OCI-LY3 (cell line): ENCODE measurements at regions not wholly inside any gene's neighbourhood (a gene's known extent, or its start where the extent isn't known, plus 50 kb on each side); places are given as distances from the start of the nearest gene placed in this dataset.

Source experiments
- H2AFZ ChIP-seq: fragments of 200-600, 300-600 bp; shearing (Covaris generic); 2 replicates; pipeline ENCODE4 v1.6.0; 2014; ENCODE audit warnings: antibody characterized with exemption, low read depth, low read length
- H3K27ac ChIP-seq: fragments of 200-600, 300-600 bp; sonication (generic); 2 replicates; pipeline ENCODE4 v1.5.1; 2014; ENCODE audit warnings: mild to moderate bottlenecking, low read length, moderate library complexity, mixed read lengths
- H3K27me3 ChIP-seq: fragments of 200-600, 300-600 bp; sonication (generic); 2 replicates; pipeline ENCODE4 v1.6.1; 2014; ENCODE audit warnings: low read depth, low read length, mixed read lengths
- H3K36me3 ChIP-seq: fragments of 200-600, 300-600 bp; sonication (generic); replicated peaks from 2 replicates; pipeline ENCODE3; 2014; ENCODE audit warnings: low read depth, low read length, mixed read lengths
- H3K4me1 ChIP-seq: fragments of 300-600, 200-600 bp; sonication (generic); 2 replicates; pipeline ENCODE4 v1.6.1; 2014; ENCODE audit warnings: low read length, mixed read lengths
- H3K4me2 ChIP-seq: fragments of 200-600, 300-600 bp; sonication (generic); 2 replicates; pipeline ENCODE4 v1.6.1; 2014; ENCODE audit warnings: low read length, mixed read lengths
- H3K4me3 ChIP-seq: fragments of 300-600, 200-600 bp; sonication (generic); 2 replicates; pipeline ENCODE4 v1.5.1; 2014; ENCODE audit warnings: antibody characterized with exemption, mild to moderate bottlenecking, low read length, moderate library complexity
- H3K79me2 ChIP-seq: fragments of 300-600, 200-600 bp; shearing (Covaris generic); 2 replicates; pipeline ENCODE4 v1.6.1; 2014; ENCODE audit warnings: mild to moderate bottlenecking, low read length, mixed read lengths
- H3K9ac ChIP-seq: fragments of 300-600, 200-600 bp; shearing (Covaris generic); 2 replicates; pipeline ENCODE4 v1.6.0; 2014; ENCODE audit warnings: mild to moderate bottlenecking, low read length, moderate library complexity
- H3K9me3 ChIP-seq: fragments of 200-600, 300-600 bp; shearing (Covaris generic); 2 replicates; pipeline ENCODE4 v1.6.1; 2014; ENCODE audit warnings: low read length, mixed read lengths; ENCODE audit not compliant: insufficient read depth
- H4K20me1 ChIP-seq: fragments of 200-600, 300-600 bp; sonication (generic); 2 replicates; pipeline ENCODE4 v1.6.1; 2016; ENCODE audit warnings: low read length, mixed read lengths; ENCODE audit not compliant: insufficient read depth
- EZH2phosphoT487 ChIP-seq: fragments of 200-600 bp; shearing (Covaris generic); IDR thresholded peaks from 2 replicates; pipeline ENCODE4 v1.6.1; 2018; ENCODE audit warnings: antibody characterized with exemption, mixed run types, low read depth
- TF ChIP-seq, protein P1 (sequence below): fragments of 200-600, 300-600 bp; sonication (generic); IDR thresholded peaks from 2 replicates; pipeline ENCODE4 v1.5.1; 2014; ENCODE audit warnings: antibody characterized with exemption, low read length, low read depth

DNA sequence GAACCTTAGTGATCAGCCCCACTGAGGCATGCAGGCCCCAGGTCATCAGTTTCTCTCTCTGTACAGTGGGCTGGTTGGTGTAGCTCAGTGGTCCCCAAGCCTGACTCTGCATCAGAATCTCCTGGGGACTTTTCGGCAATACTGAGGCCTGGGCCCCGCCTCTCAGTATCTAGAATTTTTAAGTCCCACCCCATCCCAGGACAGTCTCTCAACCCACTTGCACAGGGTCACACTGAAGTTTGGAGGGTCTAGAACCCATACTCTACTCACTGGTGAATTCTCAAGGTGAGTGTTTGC, 216.4 kb downstream of the MATN1 start:
- no peaks in the 10 kb centered on the region for H3K79me2 ChIP-seq
- no peaks in the 10 kb centered on the region for H4K20me1 ChIP-seq
- H2AFZ ChIP-seq = no peak overlapping the region
- H3K4me2 ChIP-seq = no peak overlapping the region
- H3K27me3 ChIP-seq = peaks cover 14% of the 10 kb centered on the region
- H3K27ac ChIP-seq = no peak overlapping the region
- TF ChIP-seq, protein P1, sequence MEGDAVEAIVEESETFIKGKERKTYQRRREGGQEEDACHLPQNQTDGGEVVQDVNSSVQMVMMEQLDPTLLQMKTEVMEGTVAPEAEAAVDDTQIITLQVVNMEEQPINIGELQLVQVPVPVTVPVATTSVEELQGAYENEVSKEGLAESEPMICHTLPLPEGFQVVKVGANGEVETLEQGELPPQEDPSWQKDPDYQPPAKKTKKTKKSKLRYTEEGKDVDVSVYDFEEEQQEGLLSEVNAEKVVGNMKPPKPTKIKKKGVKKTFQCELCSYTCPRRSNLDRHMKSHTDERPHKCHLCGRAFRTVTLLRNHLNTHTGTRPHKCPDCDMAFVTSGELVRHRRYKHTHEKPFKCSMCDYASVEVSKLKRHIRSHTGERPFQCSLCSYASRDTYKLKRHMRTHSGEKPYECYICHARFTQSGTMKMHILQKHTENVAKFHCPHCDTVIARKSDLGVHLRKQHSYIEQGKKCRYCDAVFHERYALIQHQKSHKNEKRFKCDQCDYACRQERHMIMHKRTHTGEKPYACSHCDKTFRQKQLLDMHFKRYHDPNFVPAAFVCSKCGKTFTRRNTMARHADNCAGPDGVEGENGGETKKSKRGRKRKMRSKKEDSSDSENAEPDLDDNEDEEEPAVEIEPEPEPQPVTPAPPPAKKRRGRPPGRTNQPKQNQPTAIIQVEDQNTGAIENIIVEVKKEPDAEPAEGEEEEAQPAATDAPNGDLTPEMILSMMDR = no peak
- TF ChIP-seq EZH2phosphoT487 = no peak
- no peaks in the 10 kb centered on the region for H3K36me3 ChIP-seq
- no peaks in the 10 kb centered on the region for H3K9me3 ChIP-seq
- no peak overlapping the region for H3K4me3 ChIP-seq
- H3K9ac ChIP-seq = no peak overlapping the region
- H3K4me1 ChIP-seq = no peaks in the 10 kb centered on the region

DNA sequence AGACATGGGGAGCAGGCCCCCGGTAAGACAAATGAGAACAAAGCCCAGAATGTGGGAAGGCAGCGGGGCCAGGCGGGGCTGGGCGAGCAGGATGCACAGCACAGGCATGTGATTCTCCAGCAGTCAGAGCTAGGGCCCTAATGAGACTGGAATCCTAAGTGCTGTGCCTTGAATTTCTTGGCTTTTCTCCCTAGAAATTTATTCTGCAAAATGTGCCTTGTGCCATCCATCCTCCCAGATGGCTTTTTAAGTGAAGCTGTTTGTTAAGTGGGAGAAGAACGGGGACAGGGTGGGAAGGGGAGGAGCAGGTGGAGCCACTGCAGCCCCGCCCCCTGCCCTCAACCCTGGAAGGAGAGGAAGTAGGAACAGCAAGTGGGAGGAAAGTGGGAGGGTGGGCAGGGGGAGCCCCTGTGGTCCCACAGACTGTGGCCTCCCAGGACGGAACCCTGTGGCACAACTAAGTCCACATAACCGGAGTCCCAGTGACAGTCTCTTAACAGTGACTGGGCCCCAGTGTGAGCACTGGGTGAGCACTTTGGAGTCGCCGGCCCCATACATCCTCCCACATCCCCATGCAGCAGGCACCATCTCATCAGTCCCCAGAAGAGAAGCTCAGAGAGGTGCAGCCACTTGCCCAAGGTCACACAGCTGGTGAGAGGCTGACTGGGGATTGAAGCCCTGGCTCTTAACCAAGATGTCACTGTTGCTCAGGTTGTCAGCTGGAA, 216.9 kb downstream of the MATN1 start:
- TF ChIP-seq, protein P1 = no peak
- no peak for TF ChIP-seq EZH2phosphoT487
- H3K79me2 ChIP-seq = no peaks in the 10 kb centered on the region
- no peak overlapping the region for H3K9ac ChIP-seq
- no peaks in the 10 kb centered on the region for H3K4me1 ChIP-seq
- H3K4me3 ChIP-seq = no peak overlapping the region
- H3K9me3 ChIP-seq = no peaks in the 10 kb centered on the region
- H3K27ac ChIP-seq = no peak overlapping the region
- no peak overlapping the region for H2AFZ ChIP-seq
- H3K36me3 ChIP-seq = no peaks in the 10 kb centered on the region
- H3K27me3 ChIP-seq = peaks cover 14% of the 10 kb centered on the region
- H3K4me2 ChIP-seq = no peak overlapping the region
- H4K20me1 ChIP-seq = no peaks in the 10 kb centered on the region

DNA sequence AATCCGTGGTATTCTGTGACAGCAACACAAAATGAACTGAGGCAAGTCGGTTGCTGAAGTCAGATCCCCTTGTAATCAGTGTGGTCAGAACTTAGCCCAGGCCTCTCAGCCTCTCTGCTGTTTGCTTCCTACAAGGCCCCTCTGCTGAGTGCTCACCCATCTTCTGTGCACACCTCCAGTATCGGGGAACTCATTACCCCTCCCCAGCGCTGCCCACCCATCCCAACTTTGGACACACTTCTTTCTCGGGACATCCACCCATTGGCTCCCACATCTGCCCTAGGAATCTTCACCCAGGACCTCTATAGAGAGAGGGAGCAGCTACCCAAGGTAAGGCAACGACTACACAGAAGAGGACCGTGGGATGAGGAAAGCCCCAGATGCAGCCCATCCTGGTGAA, 217.5 kb downstream of the MATN1 start:
- Histone ChIP-seq H3K27ac (no peak overlapping the region), H3K36me3 (no peaks in the 10 kb centered on the region), H3K27me3 (peaks cover 14% of the 10 kb centered on the region), H2AFZ (no peak overlapping the region), H3K4me2 (no peak overlapping the region), H3K9ac (no peak overlapping the region), H4K20me1 (no peaks in the 10 kb centered on the region), H3K4me3 (no peak overlapping the region), H3K9me3 (no peaks in the 10 kb centered on the region), H3K79me2 (no peaks in the 10 kb centered on the region), H3K4me1 (no peaks in the 10 kb centered on the region)
- TF ChIP-seq EZH2phosphoT487 = no peak
- TF ChIP-seq, protein P1 = no peak

DNA sequence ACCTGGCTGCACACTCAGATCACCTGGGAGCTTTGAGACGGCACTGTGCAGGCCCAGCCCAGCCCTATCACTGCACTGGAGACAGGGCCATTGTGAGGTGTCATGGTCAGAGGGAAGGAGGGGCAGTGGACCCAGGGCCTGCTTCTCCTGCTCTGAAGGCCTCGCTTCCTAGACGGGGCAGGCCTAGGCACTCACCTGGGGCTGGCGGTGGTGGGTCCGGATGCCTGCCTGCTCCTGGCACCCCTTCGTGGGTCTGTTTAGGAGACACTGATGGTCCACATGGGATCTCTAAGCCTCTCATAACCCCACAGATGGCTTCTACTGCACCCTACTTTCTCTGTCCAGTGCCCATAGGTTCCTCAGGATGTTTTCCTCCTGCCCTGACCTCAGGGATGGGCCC, 230.9 kb downstream of the MATN1 start:
- Histone ChIP-seq H2AFZ (no peak overlapping the region), H3K27me3 (no peaks in the 10 kb centered on the region), H3K9me3 (no peaks in the 10 kb centered on the region), H3K9ac (no peak overlapping the region), H3K4me3 (no peak overlapping the region), H3K4me2 (no peak overlapping the region), H3K4me1 (no peaks in the 10 kb centered on the region), H3K27ac (no peak overlapping the region), H3K36me3 (no peaks in the 10 kb centered on the region), H3K79me2 (no peaks in the 10 kb centered on the region), H4K20me1 (no peaks in the 10 kb centered on the region)
- TF ChIP-seq EZH2phosphoT487 = no peak
- TF ChIP-seq, protein P1 = no peak
